CD14-positive monocyte (primary cell): ENCODE measurements at regions not wholly inside any gene's neighbourhood (a gene's known extent, or its start where the extent isn't known, plus 50 kb on each side); places are given as distances from the start of the nearest gene placed in this dataset.

Experiments used
- DNase-seq, 3 donors: peaks; one replicate each; pipeline ENCODE4 v3.0.0-alpha.2; 2011 to 2022
- H2AFZ ChIP-seq: 2 replicates; pipeline ENCODE4 v1.6.0; 2012; ENCODE audit warnings: mild to moderate bottlenecking, low read depth, low read length, inconsistent platforms; ENCODE audit not compliant: insufficient read depth, poor library complexity, severe bottlenecking
- H3K27ac ChIP-seq, 2 donors: 1 replicate in 1 of 2; 2 replicates in 1 of 2; pipeline ENCODE4 v1.5.1; 2012 to 2013; ENCODE audit warnings: low read length in 2 of 2, control low read depth in 1 of 2, inconsistent platforms in 1 of 2, low read depth in 1 of 2, mild to moderate bottlenecking in 1 of 2
- H3K27me3 ChIP-seq, 2 donors: one replicate each; pipeline versions ENCODE4 v1.6.0 to v1.6.1; 2011 to 2013; ENCODE audit warnings: low read length in 2 of 2; ENCODE audit not compliant: control insufficient read depth in 2 of 2, insufficient read depth in 2 of 2
- H3K36me3 ChIP-seq, 2 donors: replicated peaks in 1 of 2; 1 replicate in 1 of 2; 2 replicates in 1 of 2; pipeline versions ENCODE4 v1.5.1 to v1.6.1; 2012 to 2013; ENCODE audit warnings: low read length in 2 of 2, control low read depth in 1 of 2, inconsistent platforms in 1 of 2, mild to moderate bottlenecking in 1 of 2; ENCODE audit not compliant: insufficient read depth in 2 of 2, control insufficient read depth in 1 of 2
- H3K4me1 ChIP-seq, 2 donors: 1 replicate in 1 of 2; 2 replicates in 1 of 2; pipeline versions ENCODE4 v1.5.1 to v1.6.1; 2012 to 2013; ENCODE audit warnings: low read length in 2 of 2, control low read depth in 1 of 2, inconsistent platforms in 1 of 2, mild to moderate bottlenecking in 1 of 2, moderate library complexity in 1 of 2; ENCODE audit not compliant: insufficient read depth in 2 of 2, control insufficient read depth in 1 of 2
- H3K4me2 ChIP-seq: replicated peaks from 2 replicates; pipeline ENCODE3; 2012; ENCODE audit warnings: low read length, moderate library complexity, mild to moderate bottlenecking; ENCODE audit not compliant: poor library complexity, severe bottlenecking; ENCODE audit errors: extremely low read depth
- H3K4me3 ChIP-seq, 3 experiments: fragments of 200-600 bp in 1 of 3; sonication (generic) in 1 of 3; replicated peaks in 1 of 3; 1 replicate in 2 of 3; 2 replicates in 1 of 3; pipeline ENCODE4 v1.5.1; 2011 to 2013; ENCODE audit warnings: low read length in 3 of 3, mild to moderate bottlenecking in 3 of 3, control low read depth in 2 of 3, low read depth in 2 of 3, inconsistent platforms in 1 of 3, moderate library complexity in 1 of 3
- H3K79me2 ChIP-seq: 2 replicates; pipeline ENCODE4 v1.6.0; 2012; ENCODE audit warnings: mild to moderate bottlenecking, control low read depth, inconsistent platforms, low read length, moderate library complexity; ENCODE audit not compliant: insufficient read depth
- H3K9ac ChIP-seq: 2 replicates; pipeline ENCODE4 v1.6.0; 2017; ENCODE audit warnings: low read length, mild to moderate bottlenecking; ENCODE audit not compliant: insufficient read depth, poor library complexity, severe bottlenecking
- H3K9me3 ChIP-seq, 2 donors: replicated peaks in 1 of 2; 1 replicate in 1 of 2; 2 replicates in 1 of 2; pipeline versions ENCODE4 v1.5.1 to v1.6.1; 2012 to 2013; ENCODE audit warnings: low read length in 2 of 2, control low read depth in 1 of 2; ENCODE audit not compliant: control insufficient read depth in 1 of 2, insufficient read depth in 1 of 2
- H4K20me1 ChIP-seq: 2 replicates; pipeline ENCODE4 v1.6.0; 2012; ENCODE audit warnings: mild to moderate bottlenecking, low read length, control low read depth, moderate library complexity; ENCODE audit not compliant: insufficient read depth
- H3K27ac Mint-ChIP-seq, 7 donors: one replicate each; pipeline ENCODE4 v1.8.0; 2020; ENCODE audit warnings: mild to moderate bottlenecking in 7 of 7, mixed read lengths in 7 of 7, moderate library complexity in 6 of 7, inconsistent platforms in 2 of 7
- H3K27me3 Mint-ChIP-seq, 3 donors: one replicate each; pipeline ENCODE4 v1.8.0; 2021 to 2022; ENCODE audit warnings: low read depth in 3 of 3, mild to moderate bottlenecking in 3 of 3, mixed read lengths in 3 of 3, moderate library complexity in 3 of 3, inconsistent platforms in 1 of 3
- H3K36me3 Mint-ChIP-seq, 2 donors: one replicate each; pipeline ENCODE4 v1.8.0; 2020; ENCODE audit warnings: mixed read lengths in 2 of 2, inconsistent platforms in 1 of 2, mild to moderate bottlenecking in 1 of 2
- H3K4me1 Mint-ChIP-seq: one replicate; pipeline ENCODE4 v1.8.0; 2020; ENCODE audit warnings: mild to moderate bottlenecking, mixed read lengths
- H3K4me3 Mint-ChIP-seq, 2 donors: one replicate each; pipeline ENCODE4 v1.8.0; 2020; ENCODE audit warnings: mild to moderate bottlenecking in 2 of 2, mixed read lengths in 2 of 2, moderate library complexity in 1 of 2
- H3K9me3 Mint-ChIP-seq, 7 donors: one replicate each; pipeline ENCODE4 v1.8.0; 2020 to 2022; ENCODE audit warnings: mixed read lengths in 7 of 7, mild to moderate bottlenecking in 6 of 7, moderate library complexity in 6 of 7, inconsistent platforms in 2 of 7
- WGBS: methylation state at CpG from one replicate; pipeline ENCODE4 v1.1.5; 2013; ENCODE audit warnings: missing lambda C conversion rate; ENCODE audit not compliant: insufficient coverage; 5-methylcytosine and 5-hydroxymethylcytosine counted together
- intact Hi-C, 2 donors: fragments of 100-400 bp; cut with micrococcal nuclease; formaldehyde crosslinking; loops; one replicate each; pipeline versions ENCODE4 v1.15.0 to v1.15.1; 2023
- TF ChIP-seq, protein P1 (sequence below): fragments of 200-600 bp; IDR thresholded peaks from one replicate; pipeline ENCODE4 v1.8.0; 2022; ENCODE audit warnings: antibody characterized with exemption, mild to moderate bottlenecking

DNA sequence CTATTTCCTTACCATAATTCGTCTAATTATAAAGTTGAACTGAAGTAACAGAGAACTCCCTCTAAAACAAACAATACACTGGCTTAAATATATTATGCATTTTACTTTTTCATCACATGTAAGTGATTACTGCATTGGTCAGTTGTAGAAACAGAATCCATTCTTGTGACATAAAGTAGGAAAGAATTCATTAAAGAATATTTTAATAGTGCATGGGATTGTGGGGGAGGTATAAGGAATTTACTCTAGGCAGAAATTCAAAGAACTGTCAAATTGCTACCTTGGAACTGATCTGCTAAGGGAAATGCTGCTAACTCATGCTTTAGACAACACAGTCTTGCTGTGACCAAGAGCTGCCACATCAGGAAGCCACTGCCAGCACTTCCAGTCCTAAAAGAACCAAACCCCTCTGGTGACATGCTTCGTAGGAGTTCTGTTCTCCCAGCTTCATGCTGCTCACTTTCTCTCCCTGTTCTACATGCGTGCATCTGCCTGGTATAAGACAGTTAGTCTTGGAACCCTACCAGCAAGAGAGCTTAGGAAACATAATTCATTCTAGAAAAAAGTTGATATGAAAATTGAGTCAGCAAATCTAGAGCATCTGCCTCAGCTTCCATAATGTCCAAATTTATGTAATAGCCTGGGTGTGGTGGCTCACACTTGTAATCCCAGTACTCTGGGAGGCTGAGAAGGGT is 1137.6 kb upstream of the NXPH2 start:
- Mint-ChIP-seq H3K4me1 (no peaks in the 10 kb centered on the region), H3K4me3 (no peak overlapping the region), H3K36me3 (no peaks in the 10 kb centered on the region), H3K9me3 (peaks cover 0 to 18% (median 2%) of the 10 kb centered on the region in 7 donors), H3K27me3 (no peaks in the 10 kb centered on the region), H3K27ac (no peak overlapping the region)
- Histone ChIP-seq H3K36me3 (no peaks in the 10 kb centered on the region), H3K4me1 (no peaks in the 10 kb centered on the region), H3K4me2 (no peak overlapping the region), H3K79me2 (no peaks in the 10 kb centered on the region), H2AFZ (no peak overlapping the region), H3K9ac (no peak overlapping the region), H3K27me3 (no peaks in the 10 kb centered on the region), H4K20me1 (no peaks in the 10 kb centered on the region), H3K4me3 (no peak overlapping the region), H3K9me3 (peaks cover 0 to 4% of the 10 kb centered on the region in 2 donors), H3K27ac (no peak overlapping the region)
- intact Hi-C loops, result no loop called here
- TF ChIP-seq, protein P1, sequence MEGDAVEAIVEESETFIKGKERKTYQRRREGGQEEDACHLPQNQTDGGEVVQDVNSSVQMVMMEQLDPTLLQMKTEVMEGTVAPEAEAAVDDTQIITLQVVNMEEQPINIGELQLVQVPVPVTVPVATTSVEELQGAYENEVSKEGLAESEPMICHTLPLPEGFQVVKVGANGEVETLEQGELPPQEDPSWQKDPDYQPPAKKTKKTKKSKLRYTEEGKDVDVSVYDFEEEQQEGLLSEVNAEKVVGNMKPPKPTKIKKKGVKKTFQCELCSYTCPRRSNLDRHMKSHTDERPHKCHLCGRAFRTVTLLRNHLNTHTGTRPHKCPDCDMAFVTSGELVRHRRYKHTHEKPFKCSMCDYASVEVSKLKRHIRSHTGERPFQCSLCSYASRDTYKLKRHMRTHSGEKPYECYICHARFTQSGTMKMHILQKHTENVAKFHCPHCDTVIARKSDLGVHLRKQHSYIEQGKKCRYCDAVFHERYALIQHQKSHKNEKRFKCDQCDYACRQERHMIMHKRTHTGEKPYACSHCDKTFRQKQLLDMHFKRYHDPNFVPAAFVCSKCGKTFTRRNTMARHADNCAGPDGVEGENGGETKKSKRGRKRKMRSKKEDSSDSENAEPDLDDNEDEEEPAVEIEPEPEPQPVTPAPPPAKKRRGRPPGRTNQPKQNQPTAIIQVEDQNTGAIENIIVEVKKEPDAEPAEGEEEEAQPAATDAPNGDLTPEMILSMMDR, result no peak
- 40% methylated on average over 1 of the region's 3 CpGs for WGBS
- DNase-seq, result no peak

DNA sequence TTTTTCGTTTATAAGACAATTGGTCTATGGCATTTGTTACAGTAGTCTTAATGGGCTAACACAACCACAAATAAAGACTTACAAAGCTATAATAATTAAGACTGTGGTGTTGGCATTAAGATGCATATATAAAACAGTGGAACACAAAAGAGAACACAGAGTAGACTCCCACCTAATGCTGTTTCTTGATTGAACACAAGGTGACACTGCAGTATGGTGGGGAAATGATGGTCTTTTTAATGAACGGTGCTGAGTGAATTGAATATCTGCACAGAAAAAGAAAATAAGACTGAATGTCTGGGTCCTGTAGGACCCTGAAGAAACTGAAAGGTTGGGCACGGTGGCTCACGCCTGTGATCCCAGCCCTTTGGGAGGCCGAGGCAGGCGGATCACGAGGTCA is 1136.6 kb upstream of the NXPH2 start:
- no peak overlapping the region for H2AFZ ChIP-seq
- H3K27me3 Mint-ChIP-seq, result no peaks in the 10 kb centered on the region
- intact Hi-C loops, result no loop called here
- H3K9me3 ChIP-seq, result peaks cover 3 to 7% of the 10 kb centered on the region in 2 donors
- no peaks in the 10 kb centered on the region for H3K36me3 ChIP-seq
- H3K9ac ChIP-seq, result no peak overlapping the region
- DNase-seq, result no peak
- no peak overlapping the region for H3K4me3 ChIP-seq
- H4K20me1 ChIP-seq, result no peaks in the 10 kb centered on the region
- no peaks in the 10 kb centered on the region for H3K36me3 Mint-ChIP-seq
- H3K27me3 ChIP-seq, result no peaks in the 10 kb centered on the region
- TF ChIP-seq, protein P1, result no peak
- H3K27ac Mint-ChIP-seq, result no peak overlapping the region
- no peaks in the 10 kb centered on the region for H3K4me1 ChIP-seq
- no peak overlapping the region for H3K4me2 ChIP-seq
- no peak overlapping the region for H3K4me3 Mint-ChIP-seq
- no peaks in the 10 kb centered on the region for H3K79me2 ChIP-seq
- WGBS, result 94% methylated on average over 3 of the region's 7 CpGs
- peaks cover 0 to 20% (median 6%) of the 10 kb centered on the region in 7 donors for H3K9me3 Mint-ChIP-seq
- H3K27ac ChIP-seq, result no peak overlapping the region
- no peaks in the 10 kb centered on the region for H3K4me1 Mint-ChIP-seq
